ENCODE measurements at regions not wholly inside any gene's neighbourhood (a gene's known extent, or its start where the extent isn't known, plus 50 kb on each side); places are given as distances from the start of the nearest gene placed in this dataset.

DNA sequence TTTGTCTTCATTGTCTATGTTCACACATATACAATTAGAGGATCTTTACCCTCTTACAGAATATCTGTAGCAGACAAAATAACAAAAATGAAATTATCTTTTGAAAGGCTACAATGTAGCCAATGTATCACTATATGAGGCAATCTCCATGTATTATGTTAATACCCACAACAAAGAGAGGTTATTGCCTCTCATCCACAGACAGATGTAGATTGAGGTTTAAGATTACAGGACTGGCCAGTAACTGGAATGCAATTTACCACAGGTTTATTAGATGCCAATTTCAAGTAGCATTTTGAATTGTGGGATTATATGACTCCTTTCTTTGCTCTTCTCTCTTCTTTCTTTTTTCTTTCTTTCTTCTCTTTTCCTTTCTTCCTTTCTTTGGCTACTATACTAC, 242.6 kb downstream of the ANKRD50 start:
- no peak for DNase-seq (ENCODE audit: low spot score)

DNA sequence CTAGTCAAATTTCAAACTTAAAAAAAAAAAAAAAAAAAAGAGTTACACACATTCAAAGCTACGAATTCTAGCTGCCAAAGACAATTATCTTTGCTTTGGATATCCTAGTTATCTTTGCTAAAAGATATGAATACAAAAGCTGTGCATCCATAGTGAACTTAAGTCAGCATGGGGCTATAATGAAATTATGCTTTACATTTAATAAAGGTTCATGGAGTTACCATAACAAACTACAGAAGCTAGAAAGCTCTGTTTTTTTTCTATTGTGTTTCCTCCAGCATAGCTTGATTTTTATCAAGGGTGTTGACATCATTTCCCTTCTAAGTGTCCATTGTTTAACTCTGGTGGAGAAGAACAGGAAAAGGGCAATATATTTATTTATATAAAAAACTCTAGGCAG, 234.1 kb downstream of the ANKRD50 start:
- DNase-seq (ENCODE audit: low spot score), result no peak

DNA sequence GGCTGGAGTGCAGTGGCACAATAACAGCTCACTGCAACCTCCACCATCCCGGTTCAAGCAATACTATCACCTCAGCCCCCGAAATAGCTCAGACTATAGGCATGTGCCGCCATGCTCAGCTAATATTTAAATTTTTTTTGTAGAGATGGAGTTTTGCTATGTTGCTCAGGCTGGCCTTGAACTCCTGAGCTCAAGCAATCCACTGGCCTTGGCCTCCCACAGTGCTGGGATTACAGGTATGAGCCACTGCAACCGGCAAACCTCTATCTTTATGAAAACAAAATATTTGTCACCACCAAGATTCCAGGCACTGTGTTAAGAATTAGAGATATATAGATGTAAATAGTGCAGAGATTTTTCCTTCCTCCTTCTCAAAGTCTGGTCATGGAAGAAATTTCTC, 232.5 kb downstream of the ANKRD50 start:
- no peak for DNase-seq (ENCODE audit: low spot score)

DNA sequence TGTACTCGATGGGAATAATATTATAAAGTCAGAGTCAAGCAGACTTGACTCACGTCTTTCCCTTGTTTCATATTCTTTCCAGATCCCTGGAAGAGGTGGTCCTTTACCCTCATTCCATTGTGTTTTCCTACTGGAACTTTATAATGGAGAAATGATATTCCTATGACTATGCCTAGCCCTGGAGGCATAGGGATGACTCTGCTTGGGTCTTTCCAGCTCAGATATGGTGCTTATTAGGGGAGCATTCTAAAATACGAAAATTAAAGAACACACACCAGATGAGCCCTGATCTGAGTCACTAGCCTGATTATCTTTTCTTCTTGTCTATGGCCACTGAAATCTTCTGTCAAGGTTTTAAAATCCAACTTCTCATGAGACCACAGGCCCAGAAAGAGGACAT, 231.4 kb downstream of the ANKRD50 start:
- DNase-seq (ENCODE audit: low spot score), result no peak

DNA sequence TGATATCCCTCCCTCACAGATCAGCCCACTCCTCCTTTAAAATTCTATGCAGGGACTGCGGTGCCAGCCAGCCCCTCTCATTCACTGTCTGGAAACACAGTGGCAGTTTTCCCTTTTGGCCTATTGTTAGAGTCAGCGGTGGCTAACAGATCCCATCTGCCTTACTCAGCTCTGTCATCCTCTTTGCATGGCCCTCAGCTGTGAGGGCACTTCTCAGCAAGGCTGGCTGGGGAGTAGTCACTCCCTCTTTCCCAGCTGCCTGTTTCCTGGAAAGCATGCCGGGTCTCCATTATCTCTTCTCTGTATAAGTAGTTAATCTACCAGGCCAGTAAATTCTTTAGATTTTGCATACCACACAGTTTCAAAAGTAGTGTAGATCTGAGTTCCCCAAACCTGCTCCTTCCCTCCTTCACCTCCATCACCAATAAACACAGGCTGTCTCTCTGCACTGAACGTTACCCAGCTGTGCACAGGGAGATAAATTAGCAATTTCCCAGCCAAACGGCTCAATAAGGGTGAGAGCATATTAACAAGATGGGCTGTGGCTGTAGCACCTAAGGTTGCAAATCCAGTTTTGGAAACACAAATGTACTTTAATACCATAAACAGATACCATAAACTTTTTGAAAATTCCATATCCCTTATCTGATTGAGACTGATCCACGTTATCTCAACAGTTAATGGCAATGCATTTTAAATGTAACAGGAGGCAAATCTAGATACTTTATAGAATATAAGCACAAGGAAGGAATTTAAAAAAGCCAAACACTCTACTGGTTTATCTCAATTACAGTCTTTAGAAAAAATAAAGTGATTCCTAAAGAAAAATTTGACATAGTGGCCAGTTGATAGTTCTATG, 229.3 kb downstream of the ANKRD50 start:
- DNase-seq (ENCODE audit: low spot score), result no peak

DNA sequence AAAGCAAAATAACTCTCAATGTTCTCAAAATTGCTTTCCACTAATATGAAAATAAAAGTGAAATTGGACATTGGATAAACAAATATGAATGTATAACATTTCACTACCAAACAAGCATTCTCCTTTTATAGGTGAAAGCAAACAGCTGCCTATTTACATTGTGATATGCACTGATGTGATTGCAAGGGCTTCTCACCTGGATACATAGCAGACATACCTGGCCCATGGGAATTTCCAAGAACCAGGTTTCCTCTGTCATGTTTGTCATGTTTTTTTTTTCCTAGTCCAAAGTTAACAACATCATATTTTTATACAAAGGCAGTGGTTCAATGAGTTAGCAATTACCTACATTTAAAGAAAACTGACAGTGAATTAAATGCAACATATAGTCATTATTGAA, 228.5 kb downstream of the ANKRD50 start:
- no peak for DNase-seq (ENCODE audit: low spot score)

DNA sequence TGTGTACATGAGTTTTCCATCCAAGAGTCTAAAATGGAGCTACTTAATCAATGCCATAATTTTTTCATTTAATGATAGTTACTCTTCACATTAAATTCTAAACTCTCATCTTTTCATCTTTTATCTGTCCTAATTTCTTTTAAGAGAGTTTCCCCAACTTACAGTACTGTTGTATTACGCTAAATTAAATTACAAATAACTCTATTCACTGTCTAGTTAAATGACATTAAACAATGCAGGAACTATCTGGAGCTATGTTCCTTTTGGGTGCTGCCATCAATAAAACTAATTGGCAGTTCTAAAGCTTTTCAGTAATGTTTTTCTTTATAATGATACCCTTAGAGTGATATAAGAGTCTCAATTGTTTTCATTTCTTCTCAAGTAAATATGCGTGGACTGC, 227.6 kb downstream of the ANKRD50 start:
- DNase-seq (ENCODE audit: low spot score), result no peak

DNA sequence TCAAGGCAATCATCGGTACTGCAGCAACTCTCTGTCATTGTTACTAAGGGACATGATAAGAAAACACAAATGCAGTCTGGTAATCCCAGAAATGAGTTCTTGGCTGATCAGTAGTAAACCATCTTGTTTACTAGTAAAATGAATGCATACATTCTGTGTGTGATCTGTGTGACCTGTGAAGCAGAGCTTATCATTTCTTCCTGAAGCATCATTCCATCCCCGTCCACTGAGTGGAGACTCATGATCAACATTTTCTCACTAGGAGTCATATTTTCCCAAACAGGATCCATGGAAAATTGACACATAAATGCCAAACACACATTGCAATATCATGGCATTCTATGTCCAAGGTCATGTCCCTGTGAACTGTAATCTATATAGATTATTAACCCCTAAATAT, 226.1 kb downstream of the ANKRD50 start:
- no peak for DNase-seq (ENCODE audit: low spot score)

DNA sequence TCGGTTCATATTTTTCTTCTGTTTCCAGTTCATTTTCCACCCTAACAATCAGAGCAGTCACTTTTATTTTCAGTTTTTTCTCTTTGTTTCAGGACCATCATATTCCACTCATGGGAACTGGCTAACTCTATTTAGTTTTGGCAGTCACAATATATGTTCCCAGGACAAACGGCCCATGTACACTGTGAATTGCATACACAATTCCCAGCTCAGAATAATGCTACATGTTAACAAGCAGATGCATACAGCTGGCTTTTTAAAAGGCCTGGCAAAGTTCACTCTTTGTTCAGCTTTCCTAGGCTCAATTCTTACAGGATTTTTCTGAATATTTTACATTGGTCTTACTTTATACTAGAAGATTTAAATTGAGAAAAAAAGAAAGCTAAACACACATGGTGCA, 224.9 kb downstream of the ANKRD50 start:
- no peak for DNase-seq (ENCODE audit: low spot score)

DNA sequence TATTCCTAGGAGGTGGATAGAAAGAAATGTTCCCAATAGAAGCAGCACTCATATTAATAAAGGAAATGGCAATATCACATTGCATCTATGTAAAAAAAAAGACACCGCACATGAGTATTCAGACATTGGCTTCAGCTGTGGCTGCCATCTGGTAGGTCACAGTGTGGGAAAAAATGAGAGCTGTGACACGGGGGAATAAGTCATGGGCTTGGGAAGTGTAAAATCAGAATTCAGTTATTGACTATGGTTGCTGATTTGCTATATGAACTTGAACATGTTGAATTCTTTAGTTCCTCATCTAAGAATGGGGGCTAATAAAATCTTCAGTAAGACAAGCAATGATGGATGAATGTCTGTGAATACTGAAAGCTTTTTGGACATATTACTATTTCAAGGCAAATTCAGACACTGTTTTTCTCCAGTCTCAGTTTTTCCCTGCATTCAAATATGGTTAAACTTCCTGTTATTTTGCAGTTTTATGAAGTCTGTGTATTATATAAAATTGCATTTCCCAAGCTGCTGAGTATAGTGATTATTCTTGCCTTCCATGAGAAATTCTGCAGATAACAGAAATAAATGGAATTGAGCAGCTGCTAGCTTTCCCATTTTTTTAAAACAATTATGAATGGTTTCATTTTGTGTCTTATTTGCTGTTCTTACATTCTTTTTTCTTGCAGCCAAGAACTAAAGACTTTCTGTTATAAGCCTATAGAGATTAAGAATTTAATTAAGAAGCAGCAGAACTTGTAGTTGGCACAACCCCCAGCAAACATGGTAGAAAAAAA, 221.0 kb downstream of the ANKRD50 start:
- DNase-seq (ENCODE audit: low spot score), result no peak

DNA sequence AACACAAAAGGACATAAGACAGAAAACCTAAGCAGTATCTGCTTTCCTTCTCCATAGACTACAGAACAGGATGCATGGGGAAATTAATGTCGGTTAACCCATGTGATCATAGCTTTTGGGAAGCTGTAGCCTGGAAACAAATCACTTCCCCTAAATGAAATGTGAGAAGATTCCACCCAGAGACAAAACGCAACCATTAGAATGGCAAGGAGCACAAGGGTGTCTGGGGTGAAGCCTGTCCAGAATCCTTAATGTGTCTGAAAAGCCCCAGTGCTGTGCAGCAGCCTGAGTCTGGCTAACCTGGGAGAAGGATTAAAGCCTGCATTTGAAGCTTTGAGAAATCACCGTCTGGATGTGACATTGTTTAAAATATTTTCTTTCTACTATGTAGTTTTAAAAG, 213.3 kb downstream of the ANKRD50 start:
- no peak for DNase-seq (ENCODE audit: low spot score)

DNA sequence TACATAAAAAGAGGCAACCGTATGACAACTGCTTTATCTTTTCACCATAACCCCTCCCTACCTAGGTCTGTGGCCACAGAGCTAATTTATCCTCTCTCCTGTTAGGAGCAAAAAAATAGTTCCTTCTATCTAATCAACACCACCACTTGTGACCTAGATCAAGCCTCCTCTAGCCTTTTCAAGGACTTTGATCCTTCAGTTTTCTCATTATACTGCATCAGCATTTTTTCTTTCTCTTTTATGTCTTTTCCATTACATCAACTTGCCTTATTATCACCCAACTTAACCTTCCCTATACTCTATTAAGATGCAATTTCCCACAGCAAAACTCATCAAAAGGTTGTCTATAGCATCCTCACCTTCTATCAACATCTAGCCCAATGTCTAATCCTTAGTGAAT, 211.0 kb downstream of the ANKRD50 start:
- no peak for DNase-seq (ENCODE audit: low spot score)

DNA sequence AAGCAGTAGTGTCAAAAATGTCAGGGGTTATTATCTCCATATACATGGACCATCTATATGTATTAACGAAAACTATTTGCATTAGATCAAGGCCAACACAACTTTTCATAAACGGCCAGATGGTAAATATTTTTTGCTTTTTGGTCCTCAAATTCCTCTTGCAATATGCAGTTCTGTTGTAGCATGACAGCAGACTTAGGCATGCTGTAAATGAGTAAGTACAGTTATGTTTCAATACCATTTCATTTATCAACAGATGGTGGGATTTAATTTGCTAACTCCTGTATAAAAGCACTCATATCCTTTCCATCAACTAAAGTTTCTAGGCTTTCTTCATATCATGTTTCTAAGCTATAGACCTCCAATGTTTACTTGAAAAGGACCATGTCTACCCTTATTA, 208.1 kb downstream of the ANKRD50 start:
- peak; percentile 15 for DNase-seq (ENCODE audit: low spot score)

DNA sequence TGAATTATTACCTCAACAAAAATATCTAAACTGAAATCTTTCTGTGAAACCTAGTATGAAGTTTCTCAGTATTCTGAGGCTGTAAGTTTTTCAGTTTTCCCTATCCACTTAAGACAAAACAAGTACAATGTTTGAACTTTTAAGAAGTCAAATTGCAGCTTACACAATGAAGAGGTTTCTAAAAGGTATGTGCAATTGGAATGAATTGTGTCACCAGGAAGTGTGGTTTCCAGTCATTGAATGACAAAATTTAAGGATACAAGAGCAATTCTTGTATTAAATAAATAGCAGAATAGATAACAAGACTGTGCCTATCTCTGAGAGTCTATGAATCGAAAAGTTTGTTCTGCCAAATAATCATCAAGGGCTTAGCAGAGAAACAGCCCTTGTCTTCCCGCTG, 207.3 kb downstream of the ANKRD50 start:
- DNase-seq (ENCODE audit: low spot score), result no peak

DNA sequence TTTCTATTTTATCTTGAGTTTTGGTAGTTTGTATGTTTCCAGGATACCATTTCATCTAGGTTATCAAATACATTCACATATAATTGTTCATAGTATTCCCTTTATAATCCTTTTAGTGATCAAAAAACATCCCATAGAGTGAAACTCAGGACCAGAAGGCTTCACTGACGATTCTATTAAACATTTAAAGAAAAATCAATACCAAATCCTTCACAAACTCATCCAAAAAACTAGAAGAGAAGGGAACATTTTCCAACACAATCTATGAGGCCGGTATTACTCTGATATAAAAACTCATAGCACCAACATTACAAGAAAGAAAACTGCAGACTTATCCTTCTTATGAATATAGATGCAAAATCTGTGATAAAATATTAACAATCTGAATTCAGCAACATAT, 203.4 kb downstream of the ANKRD50 start:
- DNase-seq (ENCODE audit: low spot score), result no peak

DNA sequence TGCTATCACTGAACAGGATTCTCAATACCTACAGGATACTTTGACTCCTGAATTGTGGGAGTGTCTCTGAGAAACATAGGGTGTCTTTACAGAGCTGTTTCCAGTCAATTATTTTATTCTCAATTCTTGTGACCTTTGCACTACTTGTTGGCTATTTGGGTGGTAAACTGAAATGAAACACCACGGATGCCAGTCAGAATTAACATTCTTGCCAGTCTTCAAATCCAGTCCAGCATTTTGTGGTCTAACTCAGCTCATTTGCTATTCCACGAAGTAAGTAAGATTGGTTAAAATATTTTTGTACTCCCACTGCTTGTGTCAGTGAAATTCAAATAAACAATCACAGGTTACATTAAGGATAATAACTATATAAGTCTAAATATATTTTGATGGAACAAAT, 197.9 kb downstream of the ANKRD50 start:
- no peak for DNase-seq (ENCODE audit: low spot score)

DNA sequence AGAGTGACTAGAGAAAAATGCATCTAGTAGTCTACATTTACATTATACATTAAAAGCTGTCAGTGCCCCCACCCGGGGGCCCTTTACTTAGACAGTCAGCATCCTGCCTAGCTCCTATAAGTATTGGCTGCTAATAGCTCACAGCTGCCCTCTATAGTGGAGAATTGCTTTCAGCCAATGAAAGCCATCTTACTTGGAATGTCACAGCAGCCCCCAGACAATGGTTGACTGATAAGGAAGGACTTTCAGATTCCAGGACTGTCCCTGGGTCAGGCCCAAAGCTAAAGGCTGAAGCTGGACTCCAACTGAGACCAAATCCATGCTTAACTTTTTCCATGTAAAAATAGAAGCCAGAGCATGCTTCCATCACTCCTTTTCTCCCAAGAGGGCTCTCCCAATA, 196.9 kb downstream of the ANKRD50 start:
- no peak for DNase-seq (ENCODE audit: low spot score)

DNA sequence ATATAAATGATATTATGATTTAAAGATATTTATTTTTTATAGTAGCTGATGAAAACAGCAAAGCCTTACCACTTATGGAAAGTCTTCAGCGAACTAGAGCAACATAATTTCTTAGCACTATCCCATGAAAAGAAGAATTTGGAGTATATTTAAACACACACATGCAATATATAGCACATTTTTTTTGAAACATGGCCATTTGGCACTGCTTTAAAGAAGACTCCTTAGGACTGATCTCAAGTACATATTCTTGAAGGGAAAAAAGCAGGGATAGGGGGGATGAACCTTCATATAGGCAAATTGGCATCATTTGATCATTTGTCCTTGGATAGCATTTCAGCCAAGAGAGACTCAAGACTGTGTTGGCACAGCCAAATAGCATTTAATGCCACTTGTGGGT, 193.3 kb downstream of the ANKRD50 start:
- no peak for DNase-seq (ENCODE audit: low spot score)

DNA sequence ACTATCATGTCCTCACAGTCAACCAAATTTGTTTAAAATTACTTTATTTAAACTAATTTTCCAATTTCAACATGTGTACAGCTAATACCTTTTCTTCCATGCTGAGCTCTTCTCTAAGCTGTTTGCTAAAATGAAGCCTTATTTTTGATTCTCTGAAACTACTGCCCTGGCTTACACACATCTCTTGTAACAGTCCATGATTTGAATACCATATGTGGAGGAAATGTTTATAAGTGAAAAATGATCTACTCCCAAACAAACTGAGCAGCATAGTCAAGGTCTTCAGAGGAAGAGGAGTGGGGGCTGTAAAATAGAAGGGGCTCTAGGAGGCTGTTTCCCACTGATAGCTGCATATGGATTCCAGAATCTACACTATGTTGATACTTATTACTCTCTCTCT, 188.7 kb downstream of the ANKRD50 start:
- no peak for DNase-seq (ENCODE audit: low spot score)

DNA sequence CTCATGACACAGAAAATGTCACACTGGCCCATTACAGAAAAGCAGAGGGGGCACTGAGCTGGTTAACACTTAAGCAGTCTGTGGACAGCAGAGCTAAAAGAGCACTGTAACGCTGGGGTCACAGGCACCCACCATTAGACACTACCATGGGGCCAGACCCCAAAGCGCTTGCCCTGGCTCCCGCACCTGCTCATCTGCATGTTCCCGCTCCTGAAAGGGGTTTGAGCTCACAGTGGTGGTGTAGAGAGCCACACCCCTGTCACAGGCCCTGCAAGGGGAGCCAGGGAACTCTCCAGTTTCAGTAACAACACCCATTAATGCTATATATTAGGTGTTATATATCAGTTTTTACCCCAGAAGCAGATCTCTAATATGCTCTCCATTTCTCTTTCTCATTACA, 187.0 kb downstream of the ANKRD50 start:
- no peak for DNase-seq (ENCODE audit: low spot score)

DNA sequence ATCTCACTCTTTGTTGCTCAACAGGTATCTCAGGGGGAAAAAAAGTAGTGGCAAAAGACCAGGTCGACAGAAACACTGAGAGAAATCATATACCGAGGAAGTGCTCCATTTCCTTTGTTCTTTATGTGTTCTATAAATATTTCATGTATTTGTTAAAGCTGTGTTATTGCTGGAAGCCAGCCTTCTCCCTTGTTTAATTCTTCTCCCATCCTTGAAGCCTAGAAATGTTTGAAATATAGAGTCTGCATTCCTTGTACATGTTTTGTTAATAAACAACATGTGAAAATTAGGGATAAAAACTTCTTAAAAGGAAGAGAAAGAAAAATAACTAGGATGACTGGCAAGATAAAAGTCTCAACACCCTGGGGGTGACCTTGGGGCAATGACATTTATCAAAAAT, 186.2 kb downstream of the ANKRD50 start:
- no peak for DNase-seq (ENCODE audit: low spot score)

DNA sequence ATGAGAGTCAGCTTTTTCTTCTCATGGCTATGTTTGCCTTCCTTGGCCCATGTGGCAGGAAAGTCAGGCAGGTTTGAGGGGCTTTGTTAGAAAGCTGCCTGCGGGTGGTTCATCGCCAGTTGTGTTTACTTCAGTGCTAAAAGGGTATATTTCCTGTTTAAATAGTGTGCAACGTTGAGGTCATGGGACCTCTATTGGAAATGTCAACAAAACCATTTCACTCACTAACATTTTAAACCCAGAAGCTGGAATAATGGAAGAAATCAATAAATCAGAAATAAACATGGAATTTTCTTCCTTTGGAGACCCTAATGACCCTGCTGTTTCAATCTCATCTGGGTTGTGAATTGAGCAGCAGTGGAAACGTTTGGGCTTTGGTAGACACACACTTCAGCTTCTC, 185.8 kb downstream of the ANKRD50 start:
- no peak for DNase-seq (ENCODE audit: low spot score)

DNA sequence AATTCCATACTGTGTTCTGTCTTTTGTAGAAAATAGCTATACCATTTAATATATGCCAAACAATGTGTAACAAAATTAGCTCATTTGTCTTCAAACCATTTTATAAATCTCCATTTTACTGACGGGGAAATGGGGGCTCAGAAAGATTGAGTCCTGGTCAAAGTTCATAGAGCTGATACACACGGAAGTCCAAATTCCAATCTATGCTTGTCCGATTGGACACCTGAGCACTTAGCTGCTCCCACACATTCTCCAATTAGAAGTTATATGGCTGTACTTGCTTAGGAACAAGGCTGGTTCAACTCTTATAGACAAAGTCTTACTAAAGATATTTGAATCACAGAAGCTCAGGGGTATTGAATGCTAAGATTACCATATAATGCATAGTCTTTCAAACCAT, 185.2 kb downstream of the ANKRD50 start:
- DNase-seq (ENCODE audit: low spot score), result no peak

DNA sequence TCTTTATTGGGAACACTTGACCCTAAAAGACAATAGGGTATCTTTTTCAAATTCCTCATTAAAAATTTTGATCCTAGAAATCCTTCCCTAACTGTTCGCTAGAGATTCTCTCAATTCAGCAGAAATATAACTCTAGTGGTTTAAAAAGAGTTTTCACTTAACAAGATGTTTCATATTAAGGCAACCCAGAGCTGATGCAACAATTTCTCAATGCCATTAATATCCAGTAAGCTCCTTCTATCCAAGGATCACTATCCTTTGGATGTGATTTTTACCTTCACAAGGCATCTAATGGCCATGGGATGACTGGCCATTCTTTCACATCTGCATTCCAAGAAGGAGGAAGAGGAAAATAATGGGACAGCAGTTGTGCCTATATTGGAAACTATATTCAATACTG, 183.4 kb downstream of the ANKRD50 start:
- DNase-seq (ENCODE audit: low spot score), result peak; percentile 10
